ENCODE measurements at regions not wholly inside any gene's neighbourhood (a gene's known extent, or its start where the extent isn't known, plus 50 kb on each side); places are given as distances from the start of the nearest gene placed in this dataset.

DNA sequence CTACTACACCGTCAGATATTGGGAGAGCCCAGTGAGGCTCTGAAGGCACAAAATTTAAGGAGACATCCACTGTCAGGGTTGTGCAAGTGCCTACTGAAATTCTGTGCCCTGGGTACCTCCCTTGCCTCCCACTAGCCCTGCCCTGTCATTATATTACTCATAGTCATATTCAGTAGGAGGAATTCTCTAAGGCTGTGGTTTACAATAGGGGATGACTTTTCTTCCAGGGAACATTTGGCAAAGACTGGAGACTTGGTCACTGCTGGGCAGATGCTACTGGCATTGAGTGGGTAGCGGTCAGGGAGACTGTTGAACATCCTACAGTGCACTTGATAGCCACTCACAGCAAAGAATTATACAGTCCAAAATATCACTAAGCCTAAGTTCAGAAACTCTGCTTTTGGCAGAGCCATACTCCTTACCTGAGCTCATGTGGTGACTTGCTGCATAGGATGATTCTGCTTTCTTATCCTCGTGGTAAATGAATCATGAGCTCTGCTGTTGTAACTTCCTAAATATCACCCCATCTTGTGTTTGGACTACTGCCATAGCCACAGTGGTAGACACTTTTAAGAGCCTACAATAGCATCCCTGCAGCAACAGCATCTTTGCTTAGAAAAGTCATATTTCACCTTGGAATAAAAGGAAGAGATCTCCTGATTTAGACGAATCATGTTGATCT is 563.4 kb upstream of the PLXNA2 start:
- CTCF ChIA-PET, result no interaction called here
- H3F3A ChIP-seq (ENCODE audit: insufficient read depth, low read depth), result no peaks in the 10 kb centered on the region
- H4K20me1 ChIP-seq (ENCODE audit: insufficient read depth), result no peaks in the 10 kb centered on the region
- H3K4me3 ChIP-seq, result no peak overlapping the region
- no peak overlapping the region for H2AFZ ChIP-seq
- H3K9me3 ChIP-seq (ENCODE audit: insufficient read depth, low read depth), result no peaks in the 10 kb centered on the region
- TF ChIP-seq, protein P1, sequence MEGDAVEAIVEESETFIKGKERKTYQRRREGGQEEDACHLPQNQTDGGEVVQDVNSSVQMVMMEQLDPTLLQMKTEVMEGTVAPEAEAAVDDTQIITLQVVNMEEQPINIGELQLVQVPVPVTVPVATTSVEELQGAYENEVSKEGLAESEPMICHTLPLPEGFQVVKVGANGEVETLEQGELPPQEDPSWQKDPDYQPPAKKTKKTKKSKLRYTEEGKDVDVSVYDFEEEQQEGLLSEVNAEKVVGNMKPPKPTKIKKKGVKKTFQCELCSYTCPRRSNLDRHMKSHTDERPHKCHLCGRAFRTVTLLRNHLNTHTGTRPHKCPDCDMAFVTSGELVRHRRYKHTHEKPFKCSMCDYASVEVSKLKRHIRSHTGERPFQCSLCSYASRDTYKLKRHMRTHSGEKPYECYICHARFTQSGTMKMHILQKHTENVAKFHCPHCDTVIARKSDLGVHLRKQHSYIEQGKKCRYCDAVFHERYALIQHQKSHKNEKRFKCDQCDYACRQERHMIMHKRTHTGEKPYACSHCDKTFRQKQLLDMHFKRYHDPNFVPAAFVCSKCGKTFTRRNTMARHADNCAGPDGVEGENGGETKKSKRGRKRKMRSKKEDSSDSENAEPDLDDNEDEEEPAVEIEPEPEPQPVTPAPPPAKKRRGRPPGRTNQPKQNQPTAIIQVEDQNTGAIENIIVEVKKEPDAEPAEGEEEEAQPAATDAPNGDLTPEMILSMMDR (conservative IDR thresholded peaks at IDR 0.05), result no peak
- no peak for TF ChIP-seq EZH2 (IDR thresholded peaks at IDR 0.05; ENCODE audit: low read depth)
- H3K79me2 ChIP-seq (ENCODE audit: low read depth), result no peaks in the 10 kb centered on the region
- intact Hi-C loops (cut with micrococcal nuclease; ENCODE audit: unreplicated experiment), result no loop called here
- no peak for DNase-seq
- no peaks in the 10 kb centered on the region for H3K4me1 ChIP-seq (replicated peaks; ENCODE audit: insufficient read depth)
- H3K36me3 ChIP-seq (ENCODE audit: low read depth), result no peaks in the 10 kb centered on the region
- peaks cover 18% of the 10 kb centered on the region; the same call in 1 of the 2 replicates for H3K27me3 ChIP-seq (ENCODE audit: insufficient read depth, low read depth)
- no peaks in the 10 kb centered on the region for H3K9me2 ChIP-seq (ENCODE audit: insufficient read depth)
- no peak overlapping the region for H3K4me2 ChIP-seq
- POLR2A ChIA-PET (ENCODE audit: unreplicated experiment), result no interaction called here
- BruUV-seq (replicated peaks), result no TSS peak
- no peak overlapping the region for H3K27ac ChIP-seq

DNA sequence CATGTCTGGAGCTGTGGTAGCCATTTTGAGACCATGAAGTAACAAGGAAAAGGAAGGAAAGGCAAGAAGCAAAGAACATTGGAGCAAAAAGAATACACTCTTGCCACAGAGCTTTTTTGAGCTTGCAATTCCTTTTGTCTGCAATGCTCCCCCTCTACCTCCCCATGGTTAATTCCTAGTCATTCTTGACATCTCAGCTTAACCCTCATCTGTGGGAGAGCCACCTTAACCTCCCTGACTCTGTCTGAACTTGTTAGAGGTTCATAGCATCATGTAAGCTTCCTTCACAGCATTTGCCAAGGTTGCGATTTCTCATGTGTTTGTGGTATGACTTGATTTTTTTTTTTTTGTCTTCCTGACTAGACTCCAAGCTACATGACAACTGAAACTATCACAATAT is 564.1 kb upstream of the PLXNA2 start:
- no peaks in the 10 kb centered on the region for H3K9me2 ChIP-seq (ENCODE audit: insufficient read depth)
- no peak overlapping the region for H2AFZ ChIP-seq
- no peaks in the 10 kb centered on the region for H3K9me3 ChIP-seq (ENCODE audit: insufficient read depth, low read depth)
- H3K36me3 ChIP-seq (ENCODE audit: low read depth), result no peaks in the 10 kb centered on the region
- no peak overlapping the region for H3K4me3 ChIP-seq
- no peaks in the 10 kb centered on the region for H4K20me1 ChIP-seq (ENCODE audit: insufficient read depth)
- ChIA-PET CTCF (no interaction called here), POLR2A (ENCODE audit: unreplicated experiment) (no interaction called here)
- H3K79me2 ChIP-seq (ENCODE audit: low read depth), result no peaks in the 10 kb centered on the region
- H3F3A ChIP-seq (ENCODE audit: insufficient read depth, low read depth), result no peaks in the 10 kb centered on the region
- no peaks in the 10 kb centered on the region for H3K4me1 ChIP-seq (replicated peaks; ENCODE audit: insufficient read depth)
- H3K27me3 ChIP-seq (ENCODE audit: insufficient read depth, low read depth), result peaks cover 15% of the 10 kb centered on the region; the same call in 1 of the 2 replicates
- no peak overlapping the region for H3K27ac ChIP-seq
- BruUV-seq (replicated peaks), result no TSS peak
- H3K4me2 ChIP-seq, result no peak overlapping the region
- DNase-seq, result no peak
- TF ChIP-seq, protein P1 (conservative IDR thresholded peaks at IDR 0.05), result no peak
- no peak for TF ChIP-seq EZH2 (IDR thresholded peaks at IDR 0.05; ENCODE audit: low read depth)
- intact Hi-C loops (cut with micrococcal nuclease; ENCODE audit: unreplicated experiment), result no loop called here

DNA sequence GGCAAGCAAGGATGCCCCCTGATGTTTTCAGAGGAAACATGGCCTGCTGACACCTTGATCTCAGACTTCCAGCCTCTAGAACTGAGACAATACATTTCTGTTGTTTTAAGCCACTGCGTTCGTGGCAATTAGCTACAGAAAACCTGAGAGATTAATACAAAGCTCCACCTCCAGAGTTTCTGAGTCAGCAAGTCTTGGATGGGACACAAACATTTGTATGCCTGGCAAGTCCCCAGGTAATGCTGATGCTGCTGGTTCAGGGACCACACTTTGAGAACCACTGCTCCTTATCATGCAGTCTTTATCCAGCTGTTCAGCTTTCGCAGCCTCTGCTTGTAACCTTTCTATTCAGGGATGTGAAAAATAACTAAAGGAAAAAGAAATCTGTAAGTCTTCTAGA is 565.7 kb upstream of the PLXNA2 start:
- Histone ChIP-seq H3K27ac (no peak overlapping the region), H3K79me2 (ENCODE audit: low read depth) (no peaks in the 10 kb centered on the region), H3K36me3 (ENCODE audit: low read depth) (no peaks in the 10 kb centered on the region), H3K9me2 (ENCODE audit: insufficient read depth) (no peaks in the 10 kb centered on the region), H3F3A (ENCODE audit: insufficient read depth, low read depth) (no peaks in the 10 kb centered on the region), H3K4me2 (no peak overlapping the region), H4K20me1 (ENCODE audit: insufficient read depth) (no peaks in the 10 kb centered on the region), H3K4me3 (no peak overlapping the region), H3K9me3 (ENCODE audit: insufficient read depth, low read depth) (no peaks in the 10 kb centered on the region), H3K4me1 (replicated peaks; ENCODE audit: insufficient read depth) (no peaks in the 10 kb centered on the region), H2AFZ (no peak overlapping the region), H3K27me3 (ENCODE audit: insufficient read depth, low read depth) (0 out of 2 replicates have a peak, but pooled peaks cover 10% of the 10 kb centered on the region)
- TF ChIP-seq, protein P1 (conservative IDR thresholded peaks at IDR 0.05), result no peak
- BruUV-seq (replicated peaks), result no TSS peak
- intact Hi-C loops (cut with micrococcal nuclease; ENCODE audit: unreplicated experiment), result no loop called here
- no peak for DNase-seq
- ChIA-PET POLR2A (ENCODE audit: unreplicated experiment) (no interaction called here), CTCF (no interaction called here)

Measured in PC-9 (cell line).